ENCODE measurements at regions not wholly inside any gene's neighbourhood (a gene's known extent, or its start where the extent isn't known, plus 50 kb on each side); places are given as distances from the start of the nearest gene placed in this dataset.

DNA sequence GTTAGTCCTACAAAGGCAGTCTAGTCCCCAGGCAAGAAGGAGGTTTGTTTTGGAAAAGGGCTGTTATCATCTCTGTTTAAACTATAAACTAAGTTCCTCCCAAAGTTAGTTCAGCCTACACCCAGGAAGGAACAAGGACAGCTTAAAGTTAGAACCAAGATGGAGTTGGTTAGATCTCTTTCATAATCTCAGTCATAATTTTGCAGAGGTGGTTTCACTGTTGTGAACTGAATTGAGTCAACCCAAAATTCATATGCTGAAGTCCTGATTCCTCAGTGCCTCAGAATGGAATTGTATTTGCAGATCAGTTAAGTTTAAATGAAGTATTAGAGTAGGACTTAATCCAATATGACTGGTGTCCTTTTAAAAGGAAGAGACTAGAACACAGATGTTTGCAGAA lies 101.0 kb upstream of the C3orf80 start:
- ChIA-PET CTCF (no interaction called here), POLR2A (no interaction called here)
- H3K36me3 Mint-ChIP-seq (ENCODE audit: low read depth): no peaks in the 10 kb centered on the region
- ATAC-seq (no peak), DNase-seq (no peak)
- H3K27ac Mint-ChIP-seq: no peak overlapping the region
- no peaks in the 10 kb centered on the region for H3K4me1 Mint-ChIP-seq (ENCODE audit: low read depth)
- no peak overlapping the region for H3K4me3 Mint-ChIP-seq
- H3K9me3 Mint-ChIP-seq (ENCODE audit: insufficient read depth): no peaks in the 10 kb centered on the region
- H3K27me3 Mint-ChIP-seq (ENCODE audit: low read depth): peaks cover 11% of the 10 kb centered on the region

- DNase-seq: no peak
- ChIA-PET CTCF (interaction anchor here (1.3 kb wide), 1 partner anchor 93 kb away, joined by 3 read pairs; no protein-coding TSS in a partner anchor), POLR2A (no interaction called here)
- Mint-ChIP-seq H3K9me3 (ENCODE audit: insufficient read depth) (no peaks in the 10 kb centered on the region), H3K4me3 (no peak overlapping the region), H3K36me3 (ENCODE audit: low read depth) (no peaks in the 10 kb centered on the region), H3K27ac (no peak overlapping the region), H3K27me3 (ENCODE audit: low read depth) (peaks cover 13% of the 10 kb centered on the region), H3K4me1 (ENCODE audit: low read depth) (peaks cover 3% of the 10 kb centered on the region)
- no peak for ATAC-seq
Measured at GRCh38 chr3:160125258-160125657, 100.0 kb upstream of the C3orf80 start.

GRCh38 chr3:160126051-160126450 lies 99.2 kb upstream of the C3orf80 start:
- H3K27me3 Mint-ChIP-seq (ENCODE audit: low read depth): peaks cover 13% of the 10 kb centered on the region
- ChIA-PET POLR2A (no interaction called here), CTCF (interaction anchor here (1.3 kb wide), 1 partner anchor 94 kb away, joined by 3 read pairs; no protein-coding TSS in a partner anchor)
- H3K36me3 Mint-ChIP-seq (ENCODE audit: low read depth): no peaks in the 10 kb centered on the region
- H3K27ac Mint-ChIP-seq: no peak overlapping the region
- peaks cover 3% of the 10 kb centered on the region for H3K4me1 Mint-ChIP-seq (ENCODE audit: low read depth)
- ATAC-seq (no peak), DNase-seq (no peak)
- no peaks in the 10 kb centered on the region for H3K9me3 Mint-ChIP-seq (ENCODE audit: insufficient read depth)
- no peak overlapping the region for H3K4me3 Mint-ChIP-seq

GRCh38 chr3:160126761-160127160 lies 98.5 kb upstream of the C3orf80 start:
- CTCF ChIA-PET: no interaction called here
- POLR2A ChIA-PET: no interaction called here

DNA sequence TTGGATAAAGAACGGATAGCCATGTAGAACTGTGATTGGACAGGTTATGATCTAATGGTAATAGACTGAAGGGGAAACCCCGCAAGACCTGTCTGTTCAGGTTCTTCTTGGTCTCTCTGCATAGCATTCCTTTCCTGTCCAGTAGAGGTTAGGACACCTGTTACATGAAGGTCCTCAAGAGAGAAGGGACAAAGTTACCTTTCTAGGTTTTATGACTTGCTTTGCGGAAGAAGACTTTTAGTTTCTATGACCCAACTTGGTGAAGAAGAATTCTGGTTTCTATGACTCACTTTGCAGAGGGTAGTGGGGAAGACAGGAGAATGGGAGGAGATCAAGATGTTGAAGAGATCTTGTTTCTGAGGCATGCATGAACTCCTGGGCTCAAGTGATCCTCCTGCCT lies 97.9 kb upstream of the C3orf80 start:
- peaks cover 3% of the 10 kb centered on the region for H3K4me1 Mint-ChIP-seq (ENCODE audit: low read depth)
- H3K4me3 Mint-ChIP-seq: no peak overlapping the region
- POLR2A ChIA-PET: no interaction called here
- ATAC-seq (no peak), DNase-seq (no peak)
- no peaks in the 10 kb centered on the region for H3K36me3 Mint-ChIP-seq (ENCODE audit: low read depth)
- peaks cover 13% of the 10 kb centered on the region for H3K27me3 Mint-ChIP-seq (ENCODE audit: low read depth)
- H3K9me3 Mint-ChIP-seq (ENCODE audit: insufficient read depth): no peaks in the 10 kb centered on the region
- CTCF ChIA-PET: no interaction called here
- H3K27ac Mint-ChIP-seq: no peak overlapping the region

More at GRCh38 chr3:160126761-160127160, 98.5 kb upstream of the C3orf80 start:
- Mint-ChIP-seq H3K4me1 (ENCODE audit: low read depth) (peaks cover 3% of the 10 kb centered on the region), H3K27me3 (ENCODE audit: low read depth) (peaks cover 13% of the 10 kb centered on the region), H3K36me3 (ENCODE audit: low read depth) (no peaks in the 10 kb centered on the region), H3K9me3 (ENCODE audit: insufficient read depth) (no peaks in the 10 kb centered on the region), H3K27ac (no peak overlapping the region), H3K4me3 (no peak overlapping the region)
- DNase-seq (no peak), ATAC-seq (no peak)

DNA sequence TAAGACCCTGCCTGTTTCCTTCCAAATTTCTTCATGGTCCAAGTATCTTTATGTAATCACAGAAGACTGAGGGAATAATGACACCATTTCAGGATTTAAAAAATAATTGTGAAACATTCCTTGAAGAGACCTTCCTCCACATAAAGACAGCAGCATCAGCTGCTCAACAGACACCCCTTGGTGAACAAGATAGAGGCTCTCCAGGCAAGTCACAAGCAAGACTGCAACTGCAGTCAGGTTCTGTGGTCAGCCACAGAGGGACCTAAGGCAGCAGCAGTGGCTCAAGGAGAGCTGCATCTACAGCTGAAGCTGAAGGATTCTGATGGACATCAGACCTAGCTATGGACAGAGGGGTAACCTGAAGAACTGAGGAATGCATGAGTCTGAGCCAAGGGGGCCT lies 97.2 kb upstream of the C3orf80 start:
- H3K27ac Mint-ChIP-seq: no peak overlapping the region
- H3K4me3 Mint-ChIP-seq: no peak overlapping the region
- no peaks in the 10 kb centered on the region for H3K36me3 Mint-ChIP-seq (ENCODE audit: low read depth)
- no peaks in the 10 kb centered on the region for H3K9me3 Mint-ChIP-seq (ENCODE audit: insufficient read depth)
- DNase-seq (no peak), ATAC-seq (no peak)
- peaks cover 3% of the 10 kb centered on the region for H3K4me1 Mint-ChIP-seq (ENCODE audit: low read depth)
- POLR2A ChIA-PET: no interaction called here
- CTCF ChIA-PET: no interaction called here
- peaks cover 9% of the 10 kb centered on the region for H3K27me3 Mint-ChIP-seq (ENCODE audit: low read depth)

DNA sequence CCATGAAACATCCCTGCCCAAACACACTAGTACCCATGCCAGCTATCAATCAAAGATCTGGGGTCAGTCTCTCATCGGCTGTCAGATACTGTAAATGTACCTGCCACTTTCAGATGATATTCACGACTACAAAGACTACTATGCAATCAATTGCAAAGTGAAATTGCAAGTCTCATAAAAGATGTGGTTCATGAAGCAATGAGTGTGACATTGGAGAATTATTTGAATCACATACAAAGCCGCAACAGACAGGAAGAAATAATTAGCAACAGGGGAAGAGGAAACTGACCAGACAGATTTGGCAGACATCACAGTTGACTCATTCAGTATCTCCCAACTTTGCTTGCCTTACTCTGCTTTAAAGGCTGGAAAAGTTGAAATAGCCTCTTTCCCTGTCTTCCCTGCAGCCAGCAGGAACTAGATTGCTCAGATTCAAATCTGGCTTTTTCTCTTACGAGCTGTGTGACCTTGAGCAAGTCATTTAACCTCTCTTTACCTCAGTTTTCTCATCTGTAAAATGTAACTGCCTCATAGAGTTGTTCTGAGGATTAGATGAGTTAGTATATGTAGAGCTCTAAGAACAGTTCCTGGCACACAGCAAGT lies 95.7 kb upstream of the C3orf80 start:
- POLR2A ChIA-PET: no interaction called here
- H3K27me3 Mint-ChIP-seq (ENCODE audit: low read depth): peaks cover 9% of the 10 kb centered on the region
- no peak overlapping the region for H3K27ac Mint-ChIP-seq
- ATAC-seq: no peak
- no peaks in the 10 kb centered on the region for H3K9me3 Mint-ChIP-seq (ENCODE audit: insufficient read depth)
- peaks cover 3% of the 10 kb centered on the region for H3K4me1 Mint-ChIP-seq (ENCODE audit: low read depth)
- H3K4me3 Mint-ChIP-seq: no peak overlapping the region
- no peak for DNase-seq
- no peaks in the 10 kb centered on the region for H3K36me3 Mint-ChIP-seq (ENCODE audit: low read depth)
- CTCF ChIA-PET: no interaction called here

DNA sequence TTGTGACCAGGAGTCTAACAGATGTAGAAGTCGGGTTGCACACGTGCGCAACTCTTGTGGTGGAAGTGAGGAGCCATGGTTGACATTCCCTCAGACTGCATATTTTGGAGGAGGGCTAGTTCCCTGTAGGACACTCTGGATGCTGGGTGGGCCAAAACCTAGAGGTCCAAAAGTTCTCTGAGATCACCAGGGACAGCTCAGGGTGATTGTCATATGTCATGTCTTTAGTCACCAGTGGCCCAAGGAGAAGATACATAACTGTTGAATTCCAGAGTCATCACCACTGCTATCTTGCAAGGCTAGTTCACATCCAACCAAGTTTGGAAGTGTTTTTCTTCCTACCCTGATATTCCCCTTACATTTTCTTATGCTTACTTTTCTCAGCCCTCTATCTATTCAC lies 95.2 kb upstream of the C3orf80 start:
- peaks cover 3% of the 10 kb centered on the region for H3K4me1 Mint-ChIP-seq (ENCODE audit: low read depth)
- DNase-seq (no peak), ATAC-seq (no peak)
- peaks cover 9% of the 10 kb centered on the region for H3K27me3 Mint-ChIP-seq (ENCODE audit: low read depth)
- H3K4me3 Mint-ChIP-seq: no peak overlapping the region
- CTCF ChIA-PET: no interaction called here
- H3K9me3 Mint-ChIP-seq (ENCODE audit: insufficient read depth): no peaks in the 10 kb centered on the region
- no peak overlapping the region for H3K27ac Mint-ChIP-seq
- no peaks in the 10 kb centered on the region for H3K36me3 Mint-ChIP-seq (ENCODE audit: low read depth)
- POLR2A ChIA-PET: no interaction called here

DNA sequence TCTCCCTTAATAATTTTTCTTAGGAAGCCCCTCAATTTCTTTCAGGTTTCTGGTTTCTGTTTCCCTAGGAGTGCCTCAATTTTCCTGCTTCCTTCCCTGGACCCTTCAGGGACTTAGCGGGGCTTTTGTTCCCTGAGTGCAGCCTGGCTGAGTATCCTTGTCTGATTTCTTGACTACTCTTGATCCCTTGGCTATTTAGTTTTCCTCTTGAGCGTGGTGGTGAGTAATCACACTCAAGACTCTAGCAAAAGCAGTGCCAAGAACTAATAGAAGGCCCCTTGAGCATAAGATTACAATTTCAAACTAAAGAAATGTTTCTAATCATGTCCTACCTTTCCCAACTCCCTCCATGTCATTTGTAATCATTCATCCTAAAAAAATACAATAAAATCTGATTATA lies 94.3 kb upstream of the C3orf80 start:
- DNase-seq (no peak), ATAC-seq (no peak)
- H3K4me3 Mint-ChIP-seq: no peak overlapping the region
- H3K4me1 Mint-ChIP-seq (ENCODE audit: low read depth): peaks cover 3% of the 10 kb centered on the region
- H3K36me3 Mint-ChIP-seq (ENCODE audit: low read depth): no peaks in the 10 kb centered on the region
- CTCF ChIA-PET: no interaction called here
- no peaks in the 10 kb centered on the region for H3K9me3 Mint-ChIP-seq (ENCODE audit: insufficient read depth)
- peaks cover 7% of the 10 kb centered on the region for H3K27me3 Mint-ChIP-seq (ENCODE audit: low read depth)
- POLR2A ChIA-PET: no interaction called here
- H3K27ac Mint-ChIP-seq: no peak overlapping the region

DNA sequence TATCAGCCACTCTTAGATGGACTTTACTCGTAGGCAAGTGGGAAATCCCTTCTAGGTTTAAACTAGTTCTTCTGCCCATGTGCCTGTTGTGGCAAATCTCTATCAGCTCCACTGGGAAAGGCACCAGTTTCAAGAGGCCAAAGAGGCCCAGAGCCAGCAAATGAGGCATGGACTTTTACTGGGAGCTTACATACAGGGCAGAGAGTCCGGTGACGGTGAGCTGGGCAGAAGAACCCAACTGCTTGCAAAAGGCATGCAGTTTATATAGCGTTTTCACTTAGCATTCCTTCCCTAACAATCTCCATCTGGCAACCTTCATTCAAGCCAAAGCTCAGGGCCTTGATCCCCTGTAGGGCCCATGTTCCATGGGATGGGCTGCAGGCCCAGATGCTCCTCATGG lies 93.0 kb upstream of the C3orf80 start:
- peaks cover 5% of the 10 kb centered on the region for H3K27me3 Mint-ChIP-seq (ENCODE audit: low read depth)
- POLR2A ChIA-PET: interaction anchor here (1.4 kb wide), 1 partner anchor 433 kb away, joined by 3 read pairs; the partner anchor contains the start of gene KPNA4
- H3K4me3 Mint-ChIP-seq: no peak overlapping the region
- peaks cover 3% of the 10 kb centered on the region for H3K4me1 Mint-ChIP-seq (ENCODE audit: low read depth)
- no peak overlapping the region for H3K27ac Mint-ChIP-seq
- CTCF ChIA-PET: interaction anchor here (2.2 kb wide), 1 partner anchor 23 kb away, joined by 5 read pairs; no protein-coding TSS in a partner anchor
- ATAC-seq: no peak
- H3K9me3 Mint-ChIP-seq (ENCODE audit: insufficient read depth): no peaks in the 10 kb centered on the region
- H3K36me3 Mint-ChIP-seq (ENCODE audit: low read depth): no peaks in the 10 kb centered on the region
- no peak for DNase-seq

- ChIA-PET CTCF (interaction anchor here (0.7 to 2.2 kb wide), 2 partner anchors 21 to 145 kb away, joined by 3 to 5 read pairs; partner anchors contain the start of gene IL12A), POLR2A (no interaction called here)
- Mint-ChIP-seq H3K4me3 (no peak overlapping the region), H3K9me3 (ENCODE audit: insufficient read depth) (no peaks in the 10 kb centered on the region), H3K4me1 (ENCODE audit: low read depth) (peaks cover 3% of the 10 kb centered on the region), H3K27ac (no peak overlapping the region), H3K36me3 (ENCODE audit: low read depth) (no peaks in the 10 kb centered on the region), H3K27me3 (ENCODE audit: low read depth) (peaks cover 2% of the 10 kb centered on the region)
- no peak for ATAC-seq
- no peak for DNase-seq
Measured at GRCh38 chr3:160133757-160134156, 91.5 kb upstream of the C3orf80 start.

DNA sequence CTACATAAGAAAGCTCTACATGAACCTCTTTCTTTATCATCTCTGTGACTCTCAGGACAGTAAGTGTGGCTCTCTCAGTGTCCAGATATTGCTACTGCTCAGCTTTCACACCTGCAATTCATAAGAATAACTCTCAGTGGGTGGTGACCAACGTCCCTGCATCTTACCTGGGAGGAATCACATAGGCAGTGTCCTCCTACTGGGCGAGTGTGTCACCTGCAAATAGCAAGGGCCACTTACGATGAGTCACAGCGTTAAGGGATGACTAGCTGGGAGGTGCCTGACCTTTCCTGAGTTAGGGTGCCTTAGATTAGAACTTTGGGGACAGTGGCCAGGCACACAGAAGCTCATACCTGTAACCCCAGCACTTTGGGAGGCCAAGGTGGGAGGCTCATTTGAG lies 90.8 kb upstream of the C3orf80 start:
- H3K9me3 Mint-ChIP-seq (ENCODE audit: insufficient read depth): no peaks in the 10 kb centered on the region
- no peak for DNase-seq
- H3K4me1 Mint-ChIP-seq (ENCODE audit: low read depth): peaks cover 3% of the 10 kb centered on the region
- H3K27me3 Mint-ChIP-seq (ENCODE audit: low read depth): peaks cover under 1% of the 10 kb centered on the region
- H3K27ac Mint-ChIP-seq: no peak overlapping the region
- ChIA-PET CTCF (interaction anchor here (0.7 to 2.2 kb wide), 2 partner anchors 20 to 146 kb away, joined by 3 to 5 read pairs; partner anchors contain the start of gene IL12A), POLR2A (no interaction called here)
- ATAC-seq: no peak
- no peak overlapping the region for H3K4me3 Mint-ChIP-seq
- H3K36me3 Mint-ChIP-seq (ENCODE audit: low read depth): no peaks in the 10 kb centered on the region

GRCh38 chr3:160134964-160135363 lies 90.3 kb upstream of the C3orf80 start:
- ATAC-seq (no peak), DNase-seq (no peak)
- Mint-ChIP-seq H3K4me3 (no peak overlapping the region), H3K4me1 (ENCODE audit: low read depth) (no peaks in the 10 kb centered on the region), H3K27me3 (ENCODE audit: low read depth) (no peaks in the 10 kb centered on the region), H3K27ac (no peak overlapping the region), H3K9me3 (ENCODE audit: insufficient read depth) (no peaks in the 10 kb centered on the region), H3K36me3 (ENCODE audit: low read depth) (no peaks in the 10 kb centered on the region)
- ChIA-PET POLR2A (no interaction called here), CTCF (no interaction called here)

Data from activated CD8-positive, alpha-beta T cell treated with anti-CD3 and anti-CD28 coated beads, Interleukin-2, amount 10 ng/mL, durations not matched to agents 7 days and 5 days (primary cell).